Stimulated activated naive B cell treated with anti-CD40 and anti-IgM and Interleukin-4, amounts not matched to agents 10 μg/mL and 1 μg/mL and 100 μg/mL, for 72 hours (primary cell): ENCODE measurements at regions not wholly inside any gene's neighbourhood (a gene's known extent, or its start where the extent isn't known, plus 50 kb on each side); places are given as distances from the start of the nearest gene placed in this dataset.

Experiments used
- ATAC-seq, 2 donors: fragments of 150-1000 bp; cut with Tn5 transposase; replicated peaks; 2 replicates each; pipeline ENCODE4 v1.10.0; 2021; ENCODE audit warnings: moderate library complexity in 1 of 2
- DNase-seq: peaks from one replicate; pipeline ENCODE4 v3.0.0; 2021
- H3K27ac Mint-ChIP-seq: one replicate; pipeline ENCODE4 v1.8.0; 2022; ENCODE audit warnings: mild to moderate bottlenecking, mixed read lengths
- H3K27me3 Mint-ChIP-seq, 2 donors: one replicate each; pipeline ENCODE4 v1.8.0; 2022; ENCODE audit warnings: mixed read lengths in 2 of 2
- H3K36me3 Mint-ChIP-seq, 2 donors: one replicate each; pipeline ENCODE4 v1.8.0; 2022; ENCODE audit warnings: mixed read lengths in 2 of 2, mild to moderate bottlenecking in 1 of 2
- H3K4me1 Mint-ChIP-seq, 2 donors: one replicate each; pipeline ENCODE4 v1.8.0; 2022; ENCODE audit warnings: mixed read lengths in 2 of 2, mild to moderate bottlenecking in 1 of 2
- H3K4me3 Mint-ChIP-seq, 2 donors: one replicate each; pipeline ENCODE4 v1.8.0; 2022; ENCODE audit warnings: mild to moderate bottlenecking in 2 of 2, mixed read lengths in 2 of 2, moderate library complexity in 1 of 2
- H3K9me3 Mint-ChIP-seq, 2 donors: one replicate each; pipeline ENCODE4 v1.8.0; 2022; ENCODE audit warnings: mixed read lengths in 2 of 2, mild to moderate bottlenecking in 1 of 2

DNA sequence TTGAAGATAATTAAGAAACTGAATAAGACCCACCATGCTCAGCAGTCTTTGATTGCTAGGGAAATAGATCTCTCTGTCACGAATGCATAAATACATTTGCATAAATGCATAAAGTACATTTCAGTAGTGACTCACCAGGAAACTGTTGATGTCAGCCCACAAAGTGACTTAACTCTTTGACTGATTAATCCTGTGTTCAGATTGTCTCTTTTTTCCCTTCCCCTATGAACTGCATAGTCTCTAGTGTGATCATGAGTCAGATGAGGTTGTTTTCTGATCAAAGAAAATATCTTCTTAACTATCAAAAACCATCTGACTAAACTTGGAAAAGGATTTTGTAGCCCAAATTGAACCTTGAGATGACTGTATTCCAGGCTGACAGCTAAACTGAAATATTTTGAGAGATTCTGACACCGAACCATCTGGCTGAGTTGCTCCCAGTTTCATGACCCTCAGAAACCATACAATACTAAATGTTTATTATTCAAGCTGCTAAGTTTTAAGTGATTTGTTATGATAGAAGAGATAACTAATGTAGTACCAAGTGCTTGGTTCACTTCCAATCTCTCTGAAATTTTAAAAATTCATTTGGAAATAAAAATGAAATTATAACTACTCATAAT is 1381.5 kb upstream of the AGA start:
- Mint-ChIP-seq H3K9me3 (peaks cover 5% of the 10 kb centered on the region in 2 donors), H3K27me3 (no peaks in the 10 kb centered on the region), H3K27ac (no peak overlapping the region), H3K4me3 (no peak overlapping the region), H3K36me3 (no peaks in the 10 kb centered on the region), H3K4me1 (no peaks in the 10 kb centered on the region)
- DNase-seq = no peak
- no peak for ATAC-seq

DNA sequence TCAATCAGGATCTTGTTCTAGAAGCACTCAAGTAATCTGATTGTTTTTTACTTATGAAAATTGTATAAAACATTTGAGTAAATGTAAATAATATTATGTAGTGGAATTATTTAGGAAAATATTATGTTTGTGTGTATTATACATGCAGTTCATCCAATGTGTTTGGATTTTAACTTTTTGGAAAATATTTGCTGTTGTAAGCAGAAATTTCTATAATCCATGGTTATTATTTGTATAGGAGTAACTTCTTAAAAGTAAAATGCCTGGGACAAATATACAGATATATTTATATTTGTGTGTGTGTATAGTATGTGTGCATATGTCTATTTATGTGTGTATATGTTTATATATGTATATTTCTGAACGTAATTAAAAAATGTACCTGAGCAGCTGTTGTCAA is 1394.6 kb upstream of the AGA start:
- no peaks in the 10 kb centered on the region for H3K4me1 Mint-ChIP-seq
- no peak for DNase-seq
- H3K4me3 Mint-ChIP-seq = no peak overlapping the region
- no peak overlapping the region for H3K27ac Mint-ChIP-seq
- H3K27me3 Mint-ChIP-seq = no peaks in the 10 kb centered on the region
- H3K9me3 Mint-ChIP-seq = peaks cover 3 to 8% of the 10 kb centered on the region in 2 donors
- ATAC-seq = no peak
- no peaks in the 10 kb centered on the region for H3K36me3 Mint-ChIP-seq

- Mint-ChIP-seq H3K9me3 (peaks cover 3 to 5% of the 10 kb centered on the region in 2 donors), H3K27ac (no peak overlapping the region), H3K36me3 (no peaks in the 10 kb centered on the region)
These were observed 1396.5 kb upstream of the AGA start for GRCh38 chr4:178838776-178839175.

DNA sequence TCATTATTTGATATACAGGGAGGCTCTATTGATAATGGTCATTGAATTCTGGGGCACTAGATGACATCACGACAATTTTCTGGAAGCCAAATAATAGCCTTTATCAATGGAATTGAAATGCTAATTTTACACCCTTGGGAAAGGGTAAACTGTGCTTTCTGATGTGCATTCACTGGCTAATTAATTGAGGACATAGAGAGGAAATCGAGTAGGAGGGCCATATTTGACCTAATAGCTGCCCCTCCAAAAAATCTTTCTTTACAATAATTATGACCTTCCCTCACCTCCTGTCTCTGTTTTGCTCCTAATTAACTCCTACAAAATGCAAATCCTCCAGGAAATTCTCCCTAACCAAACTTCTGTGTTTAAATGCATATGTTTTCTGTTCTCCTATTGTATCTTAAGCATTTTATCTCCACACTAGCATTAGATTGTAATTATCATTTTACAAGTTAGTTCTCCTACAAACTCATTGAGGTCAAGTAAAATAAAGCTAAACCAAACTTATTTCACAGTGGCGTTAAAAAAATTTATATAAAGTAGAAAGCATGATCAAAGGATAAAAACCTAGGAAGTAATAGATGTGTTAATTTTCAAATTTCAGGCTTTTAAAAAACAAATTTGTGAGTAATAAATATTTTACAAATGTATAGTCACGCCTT is 1414.0 kb upstream of the AGA start:
- no peak overlapping the region for H3K27ac Mint-ChIP-seq
- H3K4me1 Mint-ChIP-seq = no peaks in the 10 kb centered on the region
- DNase-seq (no peak), ATAC-seq (no peak)
- H3K4me3 Mint-ChIP-seq = no peak overlapping the region
- H3K36me3 Mint-ChIP-seq = no peaks in the 10 kb centered on the region
- H3K9me3 Mint-ChIP-seq = no peaks in the 10 kb centered on the region
- no peaks in the 10 kb centered on the region for H3K27me3 Mint-ChIP-seq

More at GRCh38 chr4:178838776-178839175, 1396.5 kb upstream of the AGA start:
- no peaks in the 10 kb centered on the region for H3K27me3 Mint-ChIP-seq
- H3K4me3 Mint-ChIP-seq = no peak overlapping the region
- H3K4me1 Mint-ChIP-seq = no peaks in the 10 kb centered on the region
- no peak for ATAC-seq
- DNase-seq = no peak

DNA sequence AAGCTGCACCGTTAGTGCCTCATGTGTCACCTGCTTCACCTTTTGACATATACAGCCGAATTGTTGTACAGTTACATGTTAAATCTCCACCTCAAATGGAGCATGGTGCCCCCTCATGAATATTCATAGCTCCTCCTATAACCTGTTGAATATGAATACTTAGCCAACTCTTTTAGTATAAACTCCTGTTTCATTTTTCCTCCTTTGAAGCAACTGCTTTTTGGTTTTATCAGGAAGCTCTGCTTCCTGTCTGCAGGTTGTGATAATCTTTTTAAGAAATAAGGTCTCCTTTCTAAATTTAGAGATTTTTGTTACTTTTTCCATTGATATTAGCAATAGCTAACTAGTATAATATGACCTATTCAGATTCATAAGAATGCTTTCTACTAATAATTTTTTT is 1429.2 kb upstream of the AGA start:
- H3K9me3 Mint-ChIP-seq = no peaks in the 10 kb centered on the region
- no peaks in the 10 kb centered on the region for H3K27me3 Mint-ChIP-seq
- H3K27ac Mint-ChIP-seq = no peak overlapping the region
- DNase-seq (no peak), ATAC-seq (no peak)
- H3K36me3 Mint-ChIP-seq = no peaks in the 10 kb centered on the region
- no peak overlapping the region for H3K4me3 Mint-ChIP-seq
- no peaks in the 10 kb centered on the region for H3K4me1 Mint-ChIP-seq

DNA sequence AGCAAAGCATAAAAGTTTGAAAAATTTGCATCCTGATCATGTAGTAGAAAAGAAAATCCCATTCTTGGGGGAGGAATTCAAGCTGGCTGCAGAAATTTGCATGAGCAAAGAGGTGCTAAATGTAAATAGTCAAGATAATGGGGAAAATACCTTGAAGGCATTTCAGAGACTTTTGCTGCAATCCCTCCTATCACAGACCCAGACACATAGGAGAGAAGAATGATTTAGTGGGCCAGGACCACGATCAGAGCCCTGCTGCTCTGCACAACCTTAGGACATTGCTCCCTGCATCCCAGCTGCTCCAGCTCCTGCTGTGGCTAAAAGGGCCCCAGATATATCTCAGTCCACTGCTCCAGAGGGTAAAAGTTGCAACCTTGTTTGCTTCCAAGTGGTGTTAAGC is 1439.7 kb upstream of the AGA start:
- no peak overlapping the region for H3K27ac Mint-ChIP-seq
- ATAC-seq = no peak
- H3K27me3 Mint-ChIP-seq = no peaks in the 10 kb centered on the region
- no peak overlapping the region for H3K4me3 Mint-ChIP-seq
- H3K9me3 Mint-ChIP-seq = peaks cover 6 to 11% of the 10 kb centered on the region in 2 donors
- H3K4me1 Mint-ChIP-seq = no peaks in the 10 kb centered on the region
- H3K36me3 Mint-ChIP-seq = no peaks in the 10 kb centered on the region
- no peak for DNase-seq

DNA sequence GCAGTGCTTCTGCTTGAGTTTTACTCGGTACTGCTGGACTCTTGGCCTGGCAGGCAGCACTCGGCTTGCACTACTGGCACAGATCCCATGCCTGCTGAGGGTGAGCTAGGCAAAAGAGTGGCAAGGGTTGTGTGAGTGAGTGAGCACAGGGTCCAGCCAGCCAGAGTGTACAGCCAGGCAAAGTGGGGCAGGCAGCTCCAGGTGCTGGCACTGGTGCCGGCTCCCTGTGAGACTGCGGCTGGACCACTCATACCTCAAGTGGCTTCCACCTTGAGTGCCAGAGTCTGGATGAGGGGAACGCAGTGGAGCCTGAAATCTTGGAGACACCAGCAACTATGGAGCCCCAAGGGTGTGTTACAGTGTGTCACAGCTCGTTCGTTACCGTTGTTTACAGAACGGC is 1451.9 kb upstream of the AGA start:
- no peak for DNase-seq
- Mint-ChIP-seq H3K9me3 (peaks cover 3% of the 10 kb centered on the region in 2 donors), H3K4me1 (no peaks in the 10 kb centered on the region), H3K27me3 (no peaks in the 10 kb centered on the region), H3K27ac (no peak overlapping the region), H3K36me3 (no peaks in the 10 kb centered on the region), H3K4me3 (no peak overlapping the region)
- ATAC-seq = peak in 1 of 2 donors; percentile 19

DNA sequence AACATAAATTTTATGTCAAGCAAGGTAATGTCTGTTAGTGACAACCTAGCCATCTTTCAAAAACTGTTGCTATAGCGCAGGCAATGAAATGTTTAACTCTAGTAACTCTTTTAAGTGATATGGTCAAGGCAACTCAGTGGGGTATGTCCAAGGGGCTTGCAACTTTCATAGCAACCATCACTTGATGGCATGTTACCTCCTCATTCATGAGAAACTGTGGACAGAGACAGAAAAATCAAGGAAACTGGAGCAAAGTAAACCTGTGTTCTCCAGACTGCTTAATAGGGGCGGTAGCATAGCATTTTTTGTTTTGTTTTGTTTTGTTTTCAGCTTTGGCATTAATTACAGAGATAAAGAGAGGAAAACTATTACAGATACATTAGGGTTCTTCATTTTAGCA is 1456.8 kb upstream of the AGA start:
- H3K9me3 Mint-ChIP-seq = peaks cover 0 to 2% of the 10 kb centered on the region in 2 donors
- H3K27me3 Mint-ChIP-seq = no peaks in the 10 kb centered on the region
- ATAC-seq (no peak), DNase-seq (no peak)
- H3K4me3 Mint-ChIP-seq = no peak overlapping the region
- H3K27ac Mint-ChIP-seq = no peak overlapping the region
- no peaks in the 10 kb centered on the region for H3K36me3 Mint-ChIP-seq
- no peaks in the 10 kb centered on the region for H3K4me1 Mint-ChIP-seq

GRCh38 chr4:178917756-178918155 is 1475.5 kb upstream of the AGA start:
- ATAC-seq (no peak), DNase-seq (no peak)
- Mint-ChIP-seq H3K27me3 (no peaks in the 10 kb centered on the region), H3K4me3 (no peak overlapping the region), H3K36me3 (no peaks in the 10 kb centered on the region), H3K9me3 (no peaks in the 10 kb centered on the region), H3K4me1 (no peaks in the 10 kb centered on the region), H3K27ac (no peak overlapping the region)

GRCh38 chr4:178937130-178937529 is 1494.9 kb upstream of the AGA start:
- no peak overlapping the region for H3K27ac Mint-ChIP-seq
- H3K36me3 Mint-ChIP-seq = no peaks in the 10 kb centered on the region
- ATAC-seq (no peak), DNase-seq (no peak)
- H3K4me1 Mint-ChIP-seq = no peaks in the 10 kb centered on the region
- no peak overlapping the region for H3K4me3 Mint-ChIP-seq
- H3K9me3 Mint-ChIP-seq = peaks cover 0 to 3% of the 10 kb centered on the region in 2 donors
- H3K27me3 Mint-ChIP-seq = no peaks in the 10 kb centered on the region

DNA sequence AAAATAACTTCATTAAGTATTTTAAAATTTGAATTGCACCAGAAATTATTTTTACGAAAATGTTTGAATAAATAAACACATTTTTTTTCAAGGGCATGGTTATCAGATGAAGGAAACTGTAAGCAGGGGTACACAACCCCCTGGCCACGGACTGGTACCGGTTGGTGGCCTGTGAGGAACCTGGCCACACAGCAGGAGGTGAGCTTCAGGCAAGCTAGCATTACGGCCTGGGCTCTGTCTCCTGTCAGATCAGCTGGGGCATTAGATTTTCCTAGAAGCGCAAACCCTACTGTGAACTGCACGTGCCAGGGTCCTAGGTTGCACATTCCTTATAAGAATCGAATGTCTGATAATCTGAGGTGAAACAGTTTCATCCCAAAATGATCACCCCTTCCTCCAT is 1499.7 kb upstream of the AGA start:
- Mint-ChIP-seq H3K27me3 (no peaks in the 10 kb centered on the region), H3K9me3 (peaks cover 1 to 3% of the 10 kb centered on the region in 2 donors), H3K4me3 (no peak overlapping the region), H3K27ac (no peak overlapping the region), H3K4me1 (no peaks in the 10 kb centered on the region), H3K36me3 (no peaks in the 10 kb centered on the region)
- no peak for DNase-seq
- no peak for ATAC-seq

- Mint-ChIP-seq H3K9me3 (peaks cover 0 to 3% of the 10 kb centered on the region in 2 donors), H3K27me3 (no peaks in the 10 kb centered on the region), H3K4me3 (no peak overlapping the region), H3K27ac (no peak overlapping the region), H3K36me3 (no peaks in the 10 kb centered on the region), H3K4me1 (no peaks in the 10 kb centered on the region)
- ATAC-seq = no peak
- no peak for DNase-seq
These were observed 1511.3 kb upstream of the AGA start for GRCh38 chr4:178953447-178954120.

DNA sequence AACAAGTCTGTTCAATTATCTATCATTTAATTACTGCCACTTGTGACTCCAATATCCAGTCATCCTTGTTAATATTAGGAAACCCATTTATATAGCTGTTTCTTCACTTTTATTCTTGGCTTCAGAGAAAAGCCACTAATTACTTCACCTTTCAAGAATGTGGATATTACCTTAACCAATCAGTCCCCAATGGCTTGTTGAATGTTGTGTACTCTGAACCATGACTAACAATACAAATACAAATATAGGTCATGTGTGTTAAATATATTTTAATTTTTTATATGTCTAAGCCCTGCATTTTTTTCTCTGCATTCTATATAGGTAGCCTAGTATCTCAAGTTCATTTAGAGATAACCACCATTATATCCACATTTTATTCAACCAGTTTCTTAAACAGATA is 1513.4 kb upstream of the AGA start:
- no peak for DNase-seq
- Mint-ChIP-seq H3K9me3 (peaks cover 3 to 4% of the 10 kb centered on the region in 2 donors), H3K4me1 (no peaks in the 10 kb centered on the region), H3K4me3 (no peak overlapping the region), H3K36me3 (no peaks in the 10 kb centered on the region), H3K27me3 (no peaks in the 10 kb centered on the region), H3K27ac (no peak overlapping the region)
- ATAC-seq = no peak

- peaks cover 3 to 6% of the 10 kb centered on the region in 2 donors for H3K9me3 Mint-ChIP-seq
- H3K36me3 Mint-ChIP-seq = no peaks in the 10 kb centered on the region
- no peak overlapping the region for H3K4me3 Mint-ChIP-seq
- no peaks in the 10 kb centered on the region for H3K4me1 Mint-ChIP-seq
- H3K27ac Mint-ChIP-seq = no peak overlapping the region
- H3K27me3 Mint-ChIP-seq = no peaks in the 10 kb centered on the region
- no peak for DNase-seq
- no peak for ATAC-seq
These were observed 1516.6 kb upstream of the AGA start for GRCh38 chr4:178958725-178959440.
